D721Med (cell line): ENCODE measurements at regions not wholly inside any gene's neighbourhood (a gene's known extent, or its start where the extent isn't known, plus 50 kb on each side); places are given as distances from the start of the nearest gene placed in this dataset.

Experiments
- DNase-seq: peaks from one replicate; pipeline ENCODE4 v3.0.0; 2011; ENCODE audit warnings: low spot score; ENCODE audit not compliant: insufficient read length
- FAIRE-seq: peaks from 2 replicates; lab custom pipeline; 2011; peaks lifted over from hg19 to GRCh38; lab: Jason Lieb, UNC
- CTCF ChIP-seq: IDR thresholded peaks from 2 replicates; pipeline ENCODE4 v1.5.1; 2012; ENCODE audit warnings: mild to moderate bottlenecking, control low read depth; ENCODE audit not compliant: insufficient read depth; ENCODE audit errors: missing control alignments

- TF ChIP-seq CTCF: no peak
- DNase-seq (no peak), FAIRE-seq (no peak)
Measured at GRCh38 chr10:111161109-111161874, 84.5 kb downstream of the ADRA2A start.

GRCh38 chr10:111171183-111171582, 94.4 kb downstream of the ADRA2A start:
- no peak for TF ChIP-seq CTCF
- DNase-seq (no peak), FAIRE-seq (no peak)

GRCh38 chr10:111175787-111176186, 99.0 kb downstream of the ADRA2A start:
- no peak for TF ChIP-seq CTCF
- no peak for FAIRE-seq
- no peak for DNase-seq

GRCh38 chr10:111177379-111177778, 100.5 kb downstream of the ADRA2A start:
- FAIRE-seq (no peak), DNase-seq (no peak)
- TF ChIP-seq CTCF: no peak

- no peak for TF ChIP-seq CTCF
- DNase-seq (no peak), FAIRE-seq (no peak)
Measured at GRCh38 chr10:111179514-111179913, 102.7 kb downstream of the ADRA2A start.

GRCh38 chr10:111186358-111186757, 109.5 kb downstream of the ADRA2A start:
- FAIRE-seq (no peak), DNase-seq (no peak)
- TF ChIP-seq CTCF: no peak

GRCh38 chr10:111187096-111187495, 110.3 kb downstream of the ADRA2A start:
- FAIRE-seq: no peak
- DNase-seq: no peak
- TF ChIP-seq CTCF: no peak
